Endometrial microvascular endothelial cells (primary cell): ENCODE measurements at regions not wholly inside any gene's neighbourhood (a gene's known extent, or its start where the extent isn't known, plus 50 kb on each side); places are given as distances from the start of the nearest gene placed in this dataset.

Experiments
- in situ Hi-C: cut with HindIII; loops from 2 replicates; pipeline ENCODE4 v1.10.0; 2017; ENCODE audit warnings: low sequenced_read_pairs, low pct_unique_long_range_greater_than_20kb; ENCODE audit errors: inconsistent ontology term

DNA sequence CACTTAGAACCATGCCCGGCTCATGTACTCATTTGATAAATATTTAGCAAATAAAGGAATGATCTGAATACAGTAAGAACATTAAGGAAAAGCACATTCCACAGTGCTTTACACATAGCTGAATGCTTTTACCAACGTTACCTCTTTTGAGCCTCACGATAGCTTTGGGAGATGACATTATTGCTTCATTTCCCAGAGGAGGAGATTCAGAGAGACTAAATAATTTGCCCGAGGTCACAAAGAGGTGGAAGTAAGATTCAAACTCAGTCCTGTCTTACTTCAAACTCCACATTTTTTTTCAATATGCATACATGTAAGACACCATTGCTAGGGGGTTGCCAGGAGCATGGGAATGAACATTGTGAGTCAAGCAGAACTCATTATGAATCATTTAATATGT, 538.5 kb downstream of the BCOR start:
- in situ Hi-C loops: no loop called here

DNA sequence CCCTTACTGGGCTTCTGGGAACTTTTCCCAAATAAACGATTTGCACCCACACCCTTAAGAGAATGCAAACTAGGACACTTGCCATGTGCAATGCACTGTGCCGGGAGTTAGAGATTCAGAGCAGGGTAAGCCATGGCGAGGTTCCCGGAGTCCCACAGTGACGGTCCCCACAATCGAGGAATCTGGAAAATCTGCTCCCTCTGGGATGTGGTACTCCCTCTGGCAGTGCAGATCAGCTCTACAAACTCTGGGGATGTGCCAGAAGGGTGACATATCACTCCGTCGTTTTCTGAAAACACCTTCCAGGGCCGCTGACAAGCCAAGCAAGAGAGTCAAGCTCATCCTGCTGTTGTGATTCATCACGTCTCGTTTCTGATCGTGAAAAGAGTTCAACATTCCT, 537.5 kb downstream of the BCOR start:
- in situ Hi-C loops: no loop called here

DNA sequence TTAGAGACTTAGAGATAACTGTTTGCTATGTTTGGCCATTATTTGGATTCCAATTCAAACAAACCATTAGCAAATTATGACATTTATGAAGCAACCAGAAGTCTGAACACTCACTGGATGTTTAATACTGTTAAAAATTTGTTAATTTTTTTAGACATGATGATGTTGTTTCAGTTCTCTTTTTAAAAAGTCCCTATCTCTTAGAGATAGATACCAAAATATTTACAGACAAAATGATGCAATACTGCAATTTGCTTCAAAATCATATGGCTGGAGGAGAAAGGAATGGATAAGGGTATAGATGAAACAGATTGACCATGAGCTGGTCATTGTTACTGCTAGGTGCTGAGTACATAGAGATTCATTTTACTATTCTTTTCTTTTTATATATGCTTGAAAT, 534.6 kb downstream of the BCOR start:
- in situ Hi-C loops: no loop called here

DNA sequence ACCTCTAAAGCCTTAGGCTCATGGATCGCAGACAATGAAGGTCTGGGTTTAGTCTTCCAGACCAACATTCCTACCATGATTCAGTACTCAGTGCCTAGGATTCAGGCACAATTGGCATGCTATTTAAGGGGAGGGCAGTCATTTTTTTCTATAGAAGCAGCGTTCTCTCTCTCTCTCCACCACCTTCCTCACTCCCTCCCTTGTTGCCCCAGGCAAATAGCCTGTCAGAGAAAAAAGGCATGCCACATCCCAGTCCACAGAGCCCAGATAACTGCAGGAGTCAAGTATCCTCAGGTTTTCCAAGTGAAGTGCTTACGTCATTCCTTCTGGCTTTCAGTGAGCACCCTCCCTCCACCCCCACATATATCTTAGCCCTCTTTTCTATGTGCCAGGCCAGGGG, 533.0 kb downstream of the BCOR start:
- in situ Hi-C loops: no loop called here

DNA sequence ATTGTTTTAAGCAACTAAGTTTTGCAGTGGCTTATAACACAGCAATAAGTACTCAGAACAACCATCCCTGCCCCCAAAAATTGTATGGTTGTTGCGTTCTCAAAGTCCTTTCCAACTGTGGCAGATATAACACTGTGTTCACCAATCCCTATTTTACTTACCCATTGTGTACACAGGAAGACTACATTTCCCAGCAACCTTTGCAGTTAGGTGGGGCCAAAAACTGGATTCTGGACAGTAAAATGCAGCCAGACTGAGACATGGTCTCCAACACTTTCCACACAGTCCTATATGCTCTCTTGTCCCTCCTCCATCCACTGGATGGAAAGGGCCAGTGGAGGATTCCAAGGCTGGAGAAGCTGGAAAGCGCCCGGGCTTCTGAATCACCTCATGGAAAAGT, 523.6 kb downstream of the BCOR start:
- in situ Hi-C loops: no loop called here

DNA sequence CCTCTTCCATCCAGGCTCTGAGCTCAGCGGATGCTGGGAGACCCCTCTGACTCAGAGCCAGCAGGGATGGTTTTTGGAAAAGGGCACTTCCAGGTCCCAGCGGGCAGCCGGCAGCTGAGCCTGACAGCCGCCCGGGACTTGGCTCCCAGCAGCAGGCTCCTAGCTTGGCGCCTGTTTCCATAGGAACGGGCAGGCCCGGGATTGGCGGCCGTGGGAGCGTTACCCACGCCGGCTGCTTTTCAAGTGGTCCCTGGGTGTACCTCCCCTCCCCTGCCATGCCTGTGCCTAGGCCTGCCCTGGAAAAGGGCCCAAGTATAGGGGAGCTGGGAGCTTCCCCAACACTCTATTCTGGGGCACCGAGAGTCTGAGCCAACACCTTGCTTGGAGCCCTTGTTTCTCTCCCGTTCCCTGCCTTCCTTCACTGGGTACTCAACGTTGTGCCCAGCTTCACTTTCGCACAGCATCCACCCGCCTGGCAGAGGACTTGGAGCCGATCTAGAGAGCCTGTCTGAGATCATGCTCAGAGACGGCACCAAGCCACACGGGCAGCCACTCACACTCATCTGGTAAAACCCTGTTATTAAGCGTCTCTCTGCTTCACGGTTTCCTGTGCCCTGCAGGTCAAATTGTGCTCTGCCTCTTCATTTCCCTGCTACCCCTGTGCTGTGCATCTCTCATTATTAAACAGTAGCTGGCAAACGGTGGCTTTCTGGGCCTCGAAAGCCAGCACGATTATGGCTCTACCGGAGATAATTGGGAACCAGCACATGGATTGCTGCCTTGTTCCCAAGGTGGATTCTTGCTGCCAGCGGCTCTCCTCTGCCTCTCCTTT, 521.5 kb downstream of the BCOR start:
- in situ Hi-C loops: no loop called here

DNA sequence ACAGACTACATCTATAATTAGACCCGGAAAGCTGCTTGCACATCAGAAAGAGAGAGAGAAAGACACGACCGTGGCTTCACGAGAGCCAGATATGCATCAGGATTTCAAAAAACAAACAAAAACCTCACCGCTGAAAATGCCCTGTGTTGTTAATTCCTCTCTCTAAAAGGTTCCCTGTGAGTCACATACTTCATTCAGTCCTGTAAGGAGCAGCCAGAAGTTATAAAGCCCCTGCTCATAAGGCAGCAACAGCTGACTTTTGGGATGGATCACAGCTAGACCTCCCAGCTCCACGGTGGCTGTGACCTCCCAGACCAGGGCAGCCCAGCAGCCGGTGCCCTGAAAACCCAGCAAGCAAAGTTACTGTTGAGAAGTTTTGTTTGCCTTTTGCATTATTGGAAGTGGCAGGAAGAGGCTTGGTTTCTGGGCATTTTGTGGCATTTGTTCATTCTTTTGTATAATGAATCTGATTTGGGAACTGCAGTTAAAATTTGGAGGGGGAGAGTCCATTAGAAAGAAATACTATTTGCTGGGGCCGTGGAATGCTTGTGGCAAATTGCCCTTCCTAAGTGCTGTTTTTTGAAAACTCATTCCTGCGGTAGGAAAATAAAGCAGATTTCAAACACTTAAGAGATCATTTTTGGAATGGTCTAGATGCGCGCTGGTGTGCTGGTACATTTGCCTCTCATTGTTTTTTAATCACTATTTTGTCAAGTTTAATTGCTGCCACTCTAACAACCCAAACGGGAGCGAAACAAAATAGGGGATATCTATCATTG, 520.4 kb downstream of the BCOR start:
- in situ Hi-C loops: no loop called here

DNA sequence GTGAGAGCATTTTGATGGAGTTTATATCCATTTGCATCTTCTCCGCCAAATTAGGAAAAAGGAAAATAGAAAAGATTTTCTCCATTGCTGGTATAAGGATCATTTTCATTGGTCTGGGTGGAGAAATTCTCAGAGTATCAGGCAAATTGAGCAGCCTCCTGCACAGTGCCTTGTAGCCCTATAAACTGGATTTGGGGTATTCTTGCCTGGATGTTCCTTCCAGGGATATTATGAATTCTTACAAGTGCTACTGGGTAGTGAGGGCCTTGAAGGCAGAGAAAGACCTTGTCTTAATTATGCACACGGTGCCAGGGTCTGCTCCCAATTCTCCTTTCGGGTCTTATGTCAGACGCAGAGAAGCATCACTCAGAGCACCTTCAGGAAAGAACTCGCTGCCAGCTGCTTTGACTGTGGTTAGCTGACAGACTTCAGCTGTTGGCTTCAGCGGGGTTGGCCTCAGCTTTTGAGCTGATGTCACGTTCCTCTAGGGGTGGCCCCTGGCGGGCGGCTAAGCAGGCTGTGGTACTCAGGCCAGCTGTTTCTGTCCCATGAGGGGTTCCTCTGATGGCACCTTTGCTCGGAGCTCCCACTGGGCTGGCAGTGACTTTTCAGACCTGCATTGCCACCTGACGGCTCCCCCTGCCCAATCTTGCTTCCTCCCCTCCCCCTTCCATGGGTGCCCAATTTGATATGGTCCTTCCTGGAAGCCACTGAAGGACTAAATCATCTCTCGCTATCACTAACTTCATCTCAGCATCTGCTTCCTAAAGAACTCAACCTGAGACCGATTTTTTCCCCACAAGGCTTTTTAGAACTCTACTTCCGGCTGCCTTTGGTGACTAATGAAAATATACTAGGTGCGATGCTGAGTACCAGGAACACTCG, 519.5 kb downstream of the BCOR start:
- in situ Hi-C loops: no loop called here

DNA sequence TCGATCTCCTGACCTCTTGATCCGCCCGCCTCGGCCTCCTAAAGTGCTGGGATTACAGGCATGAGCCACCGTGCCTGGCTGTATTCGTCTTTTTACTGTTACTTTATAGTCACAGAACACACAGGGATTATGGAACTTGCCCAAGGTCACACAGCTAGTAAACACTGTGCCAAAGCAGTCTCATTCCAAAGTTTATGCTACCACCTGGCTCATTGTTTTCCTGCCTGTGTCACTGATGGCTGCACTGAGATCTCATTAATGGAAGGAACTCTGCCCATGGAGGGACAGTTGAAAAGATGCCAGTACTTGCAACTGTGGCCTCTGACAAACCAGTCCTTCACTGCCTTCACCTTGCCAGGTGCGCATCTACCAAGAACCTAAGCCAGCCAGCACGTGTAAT, 517.7 kb downstream of the BCOR start:
- in situ Hi-C loops: no loop called here

DNA sequence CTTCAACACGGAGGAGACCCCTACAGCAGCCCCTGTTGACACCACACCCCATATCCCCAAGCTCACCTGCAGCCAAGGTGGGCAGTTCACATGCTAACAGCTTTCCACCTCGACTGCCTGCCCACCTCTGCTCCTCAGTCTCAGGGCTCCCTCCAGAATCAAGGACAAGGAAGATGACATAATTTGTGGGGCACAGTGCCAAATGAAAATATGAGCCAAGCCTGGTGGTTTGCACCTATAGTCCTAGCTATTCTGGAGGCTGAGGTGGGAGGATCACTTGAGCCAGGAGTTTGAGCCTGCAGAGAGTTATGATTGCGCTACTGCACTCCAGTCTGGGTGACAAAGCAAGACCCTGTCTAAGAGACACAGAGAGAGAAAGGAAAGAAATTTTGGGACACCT, 516.3 kb downstream of the BCOR start:
- in situ Hi-C loops: no loop called here

DNA sequence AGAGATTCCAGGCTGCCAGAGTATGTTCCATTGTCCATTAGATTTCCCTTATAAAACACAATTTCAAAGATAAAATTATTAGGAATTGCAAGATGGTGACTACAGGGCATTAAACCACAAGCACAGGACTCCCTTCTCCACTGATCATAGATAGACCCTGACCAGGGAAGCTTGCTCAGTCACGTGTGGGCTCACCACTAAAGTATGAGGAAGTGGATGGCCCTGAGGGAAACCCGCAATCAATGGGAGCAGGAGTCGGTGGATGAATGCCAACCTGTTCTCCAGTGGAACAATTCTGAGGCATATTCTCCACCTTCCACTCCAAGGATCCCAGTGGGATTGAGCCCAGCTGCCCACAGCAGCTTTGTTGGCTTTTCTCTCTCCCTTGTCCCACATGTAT, 515.7 kb downstream of the BCOR start:
- in situ Hi-C loops: no loop called here

DNA sequence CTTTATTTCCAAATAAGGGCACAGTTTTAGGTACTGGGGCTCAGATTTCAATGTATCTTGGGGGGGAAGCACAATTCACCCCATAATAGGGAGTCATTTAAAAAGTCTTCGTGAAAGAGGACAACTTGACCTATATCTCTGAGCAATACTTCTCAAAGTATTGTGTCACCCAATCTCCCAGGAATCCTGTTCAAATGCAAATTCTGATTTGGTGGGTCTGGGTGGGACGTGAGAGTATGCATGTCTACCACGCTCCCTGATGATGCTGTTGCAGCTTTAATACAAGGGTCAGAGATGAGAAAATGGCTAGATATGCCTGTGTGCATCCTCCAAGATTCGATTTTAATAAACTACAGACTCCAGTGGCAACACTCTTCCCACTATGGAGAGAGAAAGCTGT, 514.8 kb downstream of the BCOR start:
- in situ Hi-C loops: no loop called here

DNA sequence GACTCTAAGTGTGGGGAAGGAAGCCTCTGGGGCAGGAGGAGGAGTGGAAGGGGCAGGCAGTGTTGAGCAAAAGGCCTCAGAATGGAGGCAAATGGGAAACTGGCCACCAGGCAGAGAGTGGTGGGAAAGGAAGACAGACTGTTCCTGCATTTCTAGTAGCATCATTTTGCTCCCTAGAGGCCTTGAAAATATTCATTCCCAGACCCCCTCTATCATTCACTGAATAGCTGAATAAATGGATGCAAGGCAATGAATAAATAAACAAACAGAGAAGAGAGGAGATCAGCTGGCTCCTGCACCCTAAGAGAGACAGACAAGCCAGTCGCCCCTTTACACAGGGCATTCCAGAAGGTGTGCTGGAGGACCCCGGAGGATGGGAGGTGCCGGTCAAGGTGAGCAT, 511.9 kb downstream of the BCOR start:
- in situ Hi-C loops: no loop called here

DNA sequence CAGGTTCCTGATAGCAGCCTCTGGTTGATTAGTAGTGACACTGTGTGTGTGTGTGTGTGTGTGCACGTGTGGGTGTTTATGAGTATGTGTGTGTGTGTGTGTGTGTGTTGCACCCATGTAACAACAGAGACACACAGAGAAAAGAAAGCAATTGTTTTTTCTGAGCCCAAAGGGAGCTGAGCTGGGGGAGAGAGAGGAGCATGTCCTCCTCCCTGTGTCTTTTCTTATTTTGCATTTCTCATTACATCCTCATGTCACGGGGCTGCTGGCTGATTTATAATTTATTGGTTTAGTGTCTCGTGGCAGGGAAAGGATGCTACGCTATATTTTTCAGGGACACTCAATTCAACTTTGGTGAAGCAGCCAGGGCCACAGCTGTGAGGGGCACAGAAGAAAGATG, 511.4 kb downstream of the BCOR start:
- in situ Hi-C loops: no loop called here

DNA sequence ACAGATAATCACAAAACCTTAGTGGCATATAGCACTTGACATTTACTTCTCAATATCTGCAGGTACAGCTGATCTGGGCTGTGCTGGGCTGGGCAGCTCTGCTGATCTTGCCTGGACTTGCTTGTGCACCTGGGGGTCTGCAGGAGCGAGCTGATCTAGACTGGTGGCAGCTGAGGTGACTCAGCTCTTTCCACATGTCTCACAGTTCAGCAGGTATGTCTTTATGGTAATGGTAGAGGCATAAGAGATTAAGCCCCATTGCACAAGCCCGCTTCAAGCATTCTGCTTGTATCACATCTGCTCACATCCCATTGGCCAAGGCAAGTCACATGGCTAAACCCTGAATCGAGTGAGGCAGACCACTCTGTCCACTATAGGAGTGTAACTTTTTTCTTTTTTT, 506.7 kb downstream of the BCOR start:
- in situ Hi-C loops: no loop called here

DNA sequence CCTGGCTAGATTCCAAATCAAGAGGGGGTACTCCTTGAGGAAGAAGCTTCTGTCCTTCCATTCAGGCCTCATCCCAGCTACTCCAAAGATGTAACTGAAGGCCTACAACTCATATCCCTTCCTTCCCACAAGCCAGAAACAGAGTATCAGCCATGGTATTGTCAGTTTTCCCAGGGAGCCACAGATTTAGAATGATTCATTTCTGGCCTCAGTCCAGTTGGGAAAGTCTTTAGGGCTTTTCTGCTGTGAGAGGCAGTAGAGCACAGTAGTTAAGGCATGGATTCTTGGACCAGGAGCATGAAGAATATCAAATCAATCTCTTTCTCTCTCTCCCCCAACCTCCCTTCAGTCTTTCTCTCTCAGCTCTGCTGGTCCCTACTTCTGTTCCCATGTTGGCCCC, 505.0 kb downstream of the BCOR start:
- in situ Hi-C loops: no loop called here

DNA sequence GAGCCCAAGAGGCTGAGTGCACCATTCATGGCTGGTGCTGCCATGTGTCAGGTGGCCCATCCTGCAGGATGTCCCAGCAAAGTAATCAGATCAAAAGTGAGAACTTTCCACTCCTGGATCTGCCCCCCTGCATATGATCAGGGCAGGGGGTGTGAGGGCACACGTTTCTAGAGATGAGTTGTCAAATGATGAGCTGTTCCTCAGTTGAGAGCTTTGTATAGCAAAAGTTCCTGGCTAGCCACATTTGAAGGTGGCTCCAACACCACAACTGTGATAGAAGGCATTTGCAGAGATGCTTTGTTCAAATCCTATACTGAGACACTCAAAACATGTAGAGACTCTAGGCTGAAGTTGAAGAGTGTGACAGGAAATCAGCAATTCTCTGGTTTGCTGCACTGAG, 501.8 kb downstream of the BCOR start:
- in situ Hi-C loops: no loop called here

DNA sequence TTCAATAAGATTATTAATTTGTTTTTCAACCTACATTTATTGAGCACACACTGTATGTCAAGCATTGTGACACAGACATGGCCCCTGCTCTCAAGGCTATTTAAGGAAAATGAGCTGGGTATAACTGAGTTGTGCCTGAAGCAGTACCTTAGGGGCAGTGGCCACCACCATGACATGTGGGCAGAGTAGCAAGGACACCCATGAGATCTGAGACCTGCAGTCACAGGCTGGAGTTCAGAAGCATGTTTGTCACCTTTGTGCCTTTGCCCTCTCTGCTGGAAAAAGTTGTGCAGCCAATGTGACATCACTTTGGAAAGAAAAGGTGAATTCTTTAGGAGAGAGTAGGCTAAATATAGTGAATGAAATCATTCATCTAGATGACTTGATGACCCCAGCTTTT, 501.3 kb downstream of the BCOR start:
- in situ Hi-C loops: no loop called here

DNA sequence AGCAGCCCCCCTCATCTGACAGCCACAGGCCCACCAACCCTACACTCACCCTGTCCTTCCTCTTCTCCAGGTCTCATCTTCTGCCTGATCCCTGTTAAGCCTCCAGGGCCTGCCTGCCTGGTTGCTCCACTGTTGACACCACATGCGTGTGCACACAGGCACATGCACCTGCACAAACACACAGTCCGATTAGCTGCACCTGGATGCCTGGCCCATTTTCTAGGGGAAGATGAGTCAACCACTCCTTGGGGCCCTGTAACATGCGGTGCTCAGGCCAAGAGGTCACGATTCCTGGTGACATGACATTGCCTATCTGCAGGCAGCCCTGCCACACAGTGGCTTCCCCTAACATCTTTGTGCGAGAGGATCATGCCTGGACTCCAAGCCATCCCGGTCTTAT, 498.4 kb downstream of the BCOR start:
- in situ Hi-C loops: no loop called here

DNA sequence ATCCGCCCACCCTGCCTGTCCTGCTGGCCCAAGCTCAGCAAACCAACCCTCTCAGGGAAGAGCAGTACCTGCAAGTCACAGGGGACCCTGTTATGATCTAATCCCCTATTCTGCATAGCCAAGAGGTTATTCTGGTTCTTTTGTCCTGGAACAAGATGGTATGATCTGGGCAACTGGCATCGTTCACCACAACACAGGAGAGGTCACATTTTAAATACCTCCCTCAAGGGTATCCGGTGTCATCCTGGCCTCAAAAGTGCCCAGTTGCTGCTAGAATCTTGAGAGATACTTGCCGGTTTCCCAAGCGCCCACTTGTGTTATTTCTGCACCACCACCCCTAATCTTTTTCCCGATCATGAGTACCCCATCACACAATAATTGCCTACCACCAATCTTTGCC, 497.5 kb downstream of the BCOR start:
- in situ Hi-C loops: no loop called here
